RWPE2 (cell line): ENCODE measurements at regions not wholly inside any gene's neighbourhood (a gene's known extent, or its start where the extent isn't known, plus 50 kb on each side); places are given as distances from the start of the nearest gene placed in this dataset.

Experiments used
- ATAC-seq: fragments of 200-7000 bp; cut with Tn5 transposase; 3 replicates; pipeline ENCODE4 v1.9.1; 2021; ENCODE audit warnings: low read depth
- DNase-seq: peaks from one replicate; pipeline ENCODE4 v3.0.0-alpha.2; 2020; ENCODE audit warnings: low spot score
- H3K27ac ChIP-seq: fragments of 450-650 bp; 2 replicates; pipeline ENCODE4 v1.5.1; 2017; ENCODE audit warnings: mild to moderate bottlenecking; ENCODE audit not compliant: poor library complexity, severe bottlenecking
- H3K27me3 ChIP-seq: fragments of 250-450 bp; sonication (Bioruptor Pico); 2 replicates; pipeline ENCODE4 v1.5.1; 2021; ENCODE audit warnings: mild to moderate bottlenecking, moderate library complexity; ENCODE audit not compliant: insufficient read depth, poor library complexity, severe bottlenecking
- H3K36me3 ChIP-seq: fragments of 250-450 bp; sonication (Bioruptor Pico); 2 replicates; pipeline ENCODE4 v1.5.1; 2020; ENCODE audit warnings: low read depth, mild to moderate bottlenecking, moderate library complexity
- H3K4me1 ChIP-seq: fragments of 250-450 bp; sonication (Bioruptor Pico); 2 replicates; pipeline ENCODE4 v1.5.1; 2021; ENCODE audit warnings: mild to moderate bottlenecking, moderate library complexity; ENCODE audit not compliant: insufficient read depth, poor library complexity, severe bottlenecking
- H3K4me3 ChIP-seq: fragments of 250-450 bp; sonication (Bioruptor Pico); 2 replicates; pipeline ENCODE4 v1.5.1; 2021; ENCODE audit warnings: mild to moderate bottlenecking, moderate library complexity; ENCODE audit not compliant: severe bottlenecking
- H3K9me3 ChIP-seq: fragments of 250-450 bp; sonication (Bioruptor Pico); 2 replicates; pipeline ENCODE4 v1.5.1; 2021; ENCODE audit warnings: mild to moderate bottlenecking, moderate library complexity; ENCODE audit not compliant: severe bottlenecking
- TF ChIP-seq, protein P1 (sequence below): fragments of 450-650 bp; IDR thresholded peaks from one replicate; pipeline ENCODE4 v1.5.1; 2017; ENCODE audit warnings: mild to moderate bottlenecking, moderate library complexity; ENCODE audit not compliant: poor library complexity, severe bottlenecking

GRCh38 chr10:118238573-118239235 lies 103.4 kb downstream of the FAM204A start:
- peaks cover 61% of the 10 kb centered on the region for H3K27me3 ChIP-seq
- ATAC-seq (peak; percentile 58; the same call in 1 of the 3 replicates), DNase-seq (no peak)
- no peaks in the 10 kb centered on the region for H3K4me1 ChIP-seq
- H3K36me3 ChIP-seq: no peaks in the 10 kb centered on the region
- H3K27ac ChIP-seq: no peak overlapping the region
- H3K9me3 ChIP-seq: no peaks in the 10 kb centered on the region
- TF ChIP-seq, protein P1, sequence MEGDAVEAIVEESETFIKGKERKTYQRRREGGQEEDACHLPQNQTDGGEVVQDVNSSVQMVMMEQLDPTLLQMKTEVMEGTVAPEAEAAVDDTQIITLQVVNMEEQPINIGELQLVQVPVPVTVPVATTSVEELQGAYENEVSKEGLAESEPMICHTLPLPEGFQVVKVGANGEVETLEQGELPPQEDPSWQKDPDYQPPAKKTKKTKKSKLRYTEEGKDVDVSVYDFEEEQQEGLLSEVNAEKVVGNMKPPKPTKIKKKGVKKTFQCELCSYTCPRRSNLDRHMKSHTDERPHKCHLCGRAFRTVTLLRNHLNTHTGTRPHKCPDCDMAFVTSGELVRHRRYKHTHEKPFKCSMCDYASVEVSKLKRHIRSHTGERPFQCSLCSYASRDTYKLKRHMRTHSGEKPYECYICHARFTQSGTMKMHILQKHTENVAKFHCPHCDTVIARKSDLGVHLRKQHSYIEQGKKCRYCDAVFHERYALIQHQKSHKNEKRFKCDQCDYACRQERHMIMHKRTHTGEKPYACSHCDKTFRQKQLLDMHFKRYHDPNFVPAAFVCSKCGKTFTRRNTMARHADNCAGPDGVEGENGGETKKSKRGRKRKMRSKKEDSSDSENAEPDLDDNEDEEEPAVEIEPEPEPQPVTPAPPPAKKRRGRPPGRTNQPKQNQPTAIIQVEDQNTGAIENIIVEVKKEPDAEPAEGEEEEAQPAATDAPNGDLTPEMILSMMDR: no peak
- no peak overlapping the region for H3K4me3 ChIP-seq

DNA sequence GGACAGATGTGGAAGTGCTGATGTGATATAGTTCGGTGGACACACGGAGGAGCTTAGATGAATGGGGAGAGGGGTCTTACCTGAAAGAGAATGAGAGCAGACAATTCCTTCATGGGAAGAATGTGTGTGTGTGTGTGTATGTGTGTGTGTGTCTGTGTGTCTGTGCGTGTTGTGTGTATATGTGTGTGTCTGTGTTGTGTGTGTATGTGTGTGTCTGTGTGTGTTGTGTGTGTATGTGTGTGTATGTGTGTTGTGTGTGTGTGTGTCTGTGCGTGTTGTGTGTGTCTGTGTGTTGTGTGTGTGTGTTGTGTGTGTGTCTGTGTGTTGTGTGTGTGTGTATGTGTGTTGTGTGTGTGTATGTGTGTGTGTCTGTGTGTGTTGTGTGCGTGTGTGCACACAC lies 104.2 kb downstream of the FAM204A start:
- ATAC-seq: no peak
- Histone ChIP-seq H3K27ac (no peak overlapping the region), H3K9me3 (no peaks in the 10 kb centered on the region), H3K27me3 (peaks cover 54% of the 10 kb centered on the region), H3K4me1 (no peaks in the 10 kb centered on the region), H3K36me3 (no peaks in the 10 kb centered on the region), H3K4me3 (no peak overlapping the region)
- TF ChIP-seq, protein P1: no peak
- no peak for DNase-seq

GRCh38 chr10:118234683-118235082 lies 107.4 kb downstream of the FAM204A start:
- H3K36me3 ChIP-seq: no peaks in the 10 kb centered on the region
- no peak for ATAC-seq
- DNase-seq: no peak
- H3K27ac ChIP-seq: no peak overlapping the region
- H3K4me1 ChIP-seq: no peaks in the 10 kb centered on the region
- H3K4me3 ChIP-seq: no peak overlapping the region
- H3K9me3 ChIP-seq: no peaks in the 10 kb centered on the region
- TF ChIP-seq, protein P1: no peak
- peaks cover 22% of the 10 kb centered on the region for H3K27me3 ChIP-seq

DNA sequence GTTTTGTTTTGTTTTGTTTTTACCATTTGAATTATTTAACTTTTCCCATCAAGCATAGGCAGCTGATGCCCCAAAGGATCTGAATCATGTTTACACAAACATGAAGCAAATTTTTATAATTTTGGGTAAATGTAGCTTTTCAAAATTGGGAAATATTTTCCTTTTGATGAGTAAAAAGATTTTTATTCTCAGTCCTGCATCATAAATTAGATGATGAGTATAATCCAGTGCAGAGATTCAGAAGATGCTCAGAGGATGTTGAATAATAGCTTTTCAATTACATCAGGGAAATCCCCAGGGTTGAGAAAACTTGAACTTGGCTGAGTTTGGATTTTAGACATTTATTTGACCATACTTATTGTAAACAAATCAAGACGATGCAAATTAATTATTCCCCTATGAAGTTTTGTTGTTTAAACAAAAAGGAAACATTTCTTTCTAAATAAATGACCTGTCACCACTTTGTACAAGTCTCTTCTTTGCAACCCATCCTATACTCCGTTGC lies 121.7 kb downstream of the FAM204A start:
- Histone ChIP-seq H3K27me3 (no peaks in the 10 kb centered on the region), H3K9me3 (no peaks in the 10 kb centered on the region), H3K4me3 (no peak overlapping the region), H3K36me3 (no peaks in the 10 kb centered on the region), H3K27ac (no peak overlapping the region), H3K4me1 (no peaks in the 10 kb centered on the region)
- ATAC-seq: no peak
- no peak for DNase-seq
- TF ChIP-seq, protein P1: no peak

- no peaks in the 10 kb centered on the region for H3K36me3 ChIP-seq
- H3K27me3 ChIP-seq: no peaks in the 10 kb centered on the region
- ATAC-seq: no peak
- H3K9me3 ChIP-seq: no peaks in the 10 kb centered on the region
- H3K4me3 ChIP-seq: no peak overlapping the region
- TF ChIP-seq, protein P1: no peak
- H3K4me1 ChIP-seq: no peaks in the 10 kb centered on the region
- no peak for DNase-seq
- no peak overlapping the region for H3K27ac ChIP-seq
Observed at GRCh38 chr10:118218562-118218961, 123.6 kb downstream of the FAM204A start.
